ENCODE measurements at regions not wholly inside any gene's neighbourhood (a gene's known extent, or its start where the extent isn't known, plus 50 kb on each side); places are given as distances from the start of the nearest gene placed in this dataset.

GRCh38 chr18:40313030-40313642 lies 1641.9 kb upstream of the PIK3C3 start:
- Histone ChIP-seq H3K4me2 (ENCODE audit: insufficient read depth, low read length) (no peak overlapping the region), H3K9me1 (replicated peaks; ENCODE audit: control insufficient read depth, extremely low read depth, insufficient read depth, low read length) (no peaks in the 10 kb centered on the region), H3K9me3 (replicated peaks; ENCODE audit: control insufficient read depth, insufficient read depth, low read length) (no peaks in the 10 kb centered on the region), H3K27me3 (ENCODE audit: control insufficient read depth in 2 of 2, insufficient read depth in 2 of 2, low read length in 2 of 2) (no peaks in the 10 kb centered on the region), H3K27ac (ENCODE audit: insufficient read depth, low read depth, low read length) (no peak overlapping the region), H3K4me3 (replicated peaks in 1 of 3; ENCODE audit: insufficient read depth in 1 of 3, low read depth in 1 of 3, low read length in 3 of 3) (no peak overlapping the region), H3K79me2 (ENCODE audit: control insufficient read depth, insufficient read depth, low read length) (no peaks in the 10 kb centered on the region), H2AFZ (ENCODE audit: low read depth, low read length) (no peak overlapping the region), H3K9ac (replicated peaks; ENCODE audit: extremely low read depth, insufficient read depth, low read length) (no peak overlapping the region), H3K36me3 (ENCODE audit: control insufficient read depth in 2 of 2, extremely low read depth in 1 of 2, insufficient read depth in 2 of 2, low read length in 2 of 2) (no peaks in the 10 kb centered on the region), H4K20me1 (replicated peaks; ENCODE audit: control insufficient read depth, extremely low read depth, insufficient read depth, low read length) (no peaks in the 10 kb centered on the region), H3K4me1 (ENCODE audit: control insufficient read depth, extremely low read depth, insufficient read depth, low read length) (no peaks in the 10 kb centered on the region)
- ChIA-PET CTCF (no interaction called here), POLR2A (no interaction called here)
- DNase-seq (ENCODE audit: low read depth, low spot score) = no peak
- no peak for FAIRE-seq
- BruUV-seq (replicated peaks) = no TSS peak
- dilution Hi-C loops (cut with MboI; ENCODE audit: extremely low pct_ligation_motif_present, low sequenced_read_pairs) (no loop called here), intact Hi-C loops (cut with micrococcal nuclease) (no loop called here)
- no peak for TF ChIP-seq GATA2 (IDR thresholded peaks at IDR 0.05; ENCODE audit: insufficient read depth, insufficient read length, low read depth, low read length)
- no peak for TF ChIP-seq EZH2 (IDR thresholded peaks at IDR 0.05; ENCODE audit: borderline replicate concordance, low read depth, low read length, severe bottlenecking)
- no peak for TF ChIP-seq MYC (IDR thresholded peaks at IDR 0.05; ENCODE audit: low read depth, low read length)
- TF ChIP-seq FOS (IDR thresholded peaks at IDR 0.05; ENCODE audit: borderline replicate concordance, insufficient read depth, low read length) = no peak
- TF ChIP-seq MAX (IDR thresholded peaks at IDR 0.05; ENCODE audit: insufficient read depth, insufficient read length) = no peak
- TF ChIP-seq JUN (IDR thresholded peaks at IDR 0.05; ENCODE audit: borderline replicate concordance, insufficient read depth, insufficient read length, low read depth) = no peak
- TF ChIP-seq POLR2AphosphoS5 (IDR thresholded peaks at IDR 0.05; ENCODE audit: insufficient read depth, low read depth, low read length) = no peak
- TF ChIP-seq CTCF (IDR thresholded peaks at IDR 0.05; ENCODE audit: extremely low read depth in 1 of 2, insufficient read depth in 1 of 2, low read depth in 1 of 2, low read length in 2 of 2) = no peak
- no peak for TF ChIP-seq POLR2A (IDR thresholded peaks at IDR 0.05; ENCODE audit: low read depth, low read length)

Measured in endothelial cell of umbilical vein (primary cell).